ENCODE measurements at regions not wholly inside any gene's neighbourhood (a gene's known extent, or its start where the extent isn't known, plus 50 kb on each side); places are given as distances from the start of the nearest gene placed in this dataset.

- H3K4me3 ChIP-seq (ENCODE audit: low read depth, poor library complexity, severe bottlenecking), result no peak overlapping the region
- WGBS, 2 donors, result 20 to 31% methylated on average over 1 of the region's 1 CpG
- no peak for DNase-seq (ENCODE audit: low spot score in 2 of 2)
- TF ChIP-seq CTCF (IDR thresholded peaks at IDR 0.05) (no peak), POLR2A (IDR thresholded peaks at IDR 0.05) (no peak)
- intact Hi-C loops (cut with DNase I; ENCODE audit: low total_unique reads), result no loop called here
Measured at GRCh38 chrX:87337267-87337666, 180.3 kb upstream of the KLHL4 start.

- intact Hi-C loops (cut with DNase I; ENCODE audit: low total_unique reads), result no loop called here
- TF ChIP-seq CTCF (IDR thresholded peaks at IDR 0.05) (no peak), POLR2A (IDR thresholded peaks at IDR 0.05) (no peak)
- no peak overlapping the region for H3K4me3 ChIP-seq (ENCODE audit: low read depth, poor library complexity, severe bottlenecking)
- DNase-seq (ENCODE audit: low spot score in 2 of 2), result no peak
Measured at GRCh38 chrX:87338510-87338909, 179.1 kb upstream of the KLHL4 start.

- TF ChIP-seq CTCF (IDR thresholded peaks at IDR 0.05), result no peak
- TF ChIP-seq POLR2A (IDR thresholded peaks at IDR 0.05), result no peak
- intact Hi-C loops (cut with DNase I; ENCODE audit: low total_unique reads), result no loop called here
- WGBS, 2 donors, result 54 to 93% methylated on average over 2 of the region's 2 CpGs
- H3K4me3 ChIP-seq (ENCODE audit: low read depth, poor library complexity, severe bottlenecking), result no peak overlapping the region
- peak in 1 of 2 donors; percentile 70 for DNase-seq (ENCODE audit: low spot score in 2 of 2)
Measured at GRCh38 chrX:87370865-87371264, 146.7 kb upstream of the KLHL4 start.

- TF ChIP-seq CTCF (IDR thresholded peaks at IDR 0.05) (no peak), POLR2A (IDR thresholded peaks at IDR 0.05) (no peak)
- H3K4me3 ChIP-seq (ENCODE audit: low read depth, poor library complexity, severe bottlenecking), result no peak overlapping the region
- intact Hi-C loops (cut with DNase I; ENCODE audit: low total_unique reads), result no loop called here
- DNase-seq (ENCODE audit: low spot score in 2 of 2), result no peak
Measured at GRCh38 chrX:87374324-87374723, 143.3 kb upstream of the KLHL4 start.

GRCh38 chrX:87376896-87377295, 140.7 kb upstream of the KLHL4 start:
- intact Hi-C loops (cut with DNase I; ENCODE audit: low total_unique reads), result no loop called here
- H3K4me3 ChIP-seq (ENCODE audit: low read depth, poor library complexity, severe bottlenecking), result no peak overlapping the region
- WGBS, 2 donors, result 69 to 78% methylated on average over 4 of the region's 4 CpGs
- DNase-seq (ENCODE audit: low spot score in 2 of 2), result no peak
- TF ChIP-seq CTCF (IDR thresholded peaks at IDR 0.05) (no peak), POLR2A (IDR thresholded peaks at IDR 0.05) (no peak)

GRCh38 chrX:87388381-87388780, 129.2 kb upstream of the KLHL4 start:
- H3K4me3 ChIP-seq (ENCODE audit: low read depth, poor library complexity, severe bottlenecking), result no peak overlapping the region
- DNase-seq (ENCODE audit: low spot score in 2 of 2), result no peak
- no peak for TF ChIP-seq CTCF (IDR thresholded peaks at IDR 0.05)
- TF ChIP-seq POLR2A (IDR thresholded peaks at IDR 0.05), result no peak
- intact Hi-C loops (cut with DNase I; ENCODE audit: low total_unique reads), result no loop called here
- 55 to 89% methylated on average over 1 of the region's 1 CpG for WGBS, 2 donors
